ENCODE measurements at regions not wholly inside any gene's neighbourhood (a gene's known extent, or its start where the extent isn't known, plus 50 kb on each side); places are given as distances from the start of the nearest gene placed in this dataset.

DNA sequence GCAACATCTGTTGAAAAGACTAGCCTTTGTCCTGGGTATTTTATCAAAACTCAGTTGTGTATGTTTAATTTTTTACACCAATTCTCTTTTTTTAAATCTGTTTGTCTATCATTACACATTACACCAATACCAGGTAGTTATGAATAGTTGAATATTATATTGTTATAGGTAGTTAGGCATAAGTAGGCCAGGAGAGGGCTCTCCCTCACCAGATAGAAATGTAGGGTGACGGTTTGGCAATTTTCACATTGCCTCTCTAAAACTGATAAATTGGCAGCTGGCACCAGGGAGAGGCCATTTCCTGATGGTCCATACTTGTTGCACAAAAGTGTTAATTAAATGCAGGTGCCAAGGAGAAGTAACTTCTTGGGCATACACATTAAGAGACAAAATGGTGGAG is 483.1 kb upstream of the EPHA6 start:
- no peak for TF ChIP-seq EZH2 (IDR thresholded peaks at IDR 0.05; ENCODE audit: low read length, missing control alignments)
- TF ChIP-seq, protein P1, sequence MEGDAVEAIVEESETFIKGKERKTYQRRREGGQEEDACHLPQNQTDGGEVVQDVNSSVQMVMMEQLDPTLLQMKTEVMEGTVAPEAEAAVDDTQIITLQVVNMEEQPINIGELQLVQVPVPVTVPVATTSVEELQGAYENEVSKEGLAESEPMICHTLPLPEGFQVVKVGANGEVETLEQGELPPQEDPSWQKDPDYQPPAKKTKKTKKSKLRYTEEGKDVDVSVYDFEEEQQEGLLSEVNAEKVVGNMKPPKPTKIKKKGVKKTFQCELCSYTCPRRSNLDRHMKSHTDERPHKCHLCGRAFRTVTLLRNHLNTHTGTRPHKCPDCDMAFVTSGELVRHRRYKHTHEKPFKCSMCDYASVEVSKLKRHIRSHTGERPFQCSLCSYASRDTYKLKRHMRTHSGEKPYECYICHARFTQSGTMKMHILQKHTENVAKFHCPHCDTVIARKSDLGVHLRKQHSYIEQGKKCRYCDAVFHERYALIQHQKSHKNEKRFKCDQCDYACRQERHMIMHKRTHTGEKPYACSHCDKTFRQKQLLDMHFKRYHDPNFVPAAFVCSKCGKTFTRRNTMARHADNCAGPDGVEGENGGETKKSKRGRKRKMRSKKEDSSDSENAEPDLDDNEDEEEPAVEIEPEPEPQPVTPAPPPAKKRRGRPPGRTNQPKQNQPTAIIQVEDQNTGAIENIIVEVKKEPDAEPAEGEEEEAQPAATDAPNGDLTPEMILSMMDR (conservative IDR thresholded peaks at IDR 0.05 in 1 of 2, IDR thresholded peaks at IDR 0.05 in 1 of 2; ENCODE audit: low read depth in 1 of 2, low read length in 2 of 2): no peak
